ENCODE measurements at regions not wholly inside any gene's neighbourhood (a gene's known extent, or its start where the extent isn't known, plus 50 kb on each side); places are given as distances from the start of the nearest gene placed in this dataset.

DNA sequence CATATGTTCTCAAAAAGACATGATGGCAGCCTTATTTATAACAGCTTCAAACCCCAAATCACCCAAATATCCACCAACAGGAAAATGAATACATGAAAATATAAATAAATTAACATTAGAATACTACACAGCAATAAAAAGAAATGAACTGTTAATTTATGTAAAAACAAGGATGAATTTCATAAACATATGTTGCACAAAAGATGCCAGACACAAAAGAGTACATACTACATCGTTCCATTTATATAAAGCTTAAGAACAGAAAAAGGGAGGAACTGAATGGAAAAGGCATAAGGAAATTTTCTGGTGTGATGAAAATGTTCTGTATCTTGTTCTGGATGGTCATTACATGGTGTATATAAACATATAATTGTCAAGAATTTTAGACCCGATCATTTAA is 69.9 kb upstream of the TUSC7 start:
- DNase-seq (ENCODE audit: low read depth, low spot score) = no peak

DNA sequence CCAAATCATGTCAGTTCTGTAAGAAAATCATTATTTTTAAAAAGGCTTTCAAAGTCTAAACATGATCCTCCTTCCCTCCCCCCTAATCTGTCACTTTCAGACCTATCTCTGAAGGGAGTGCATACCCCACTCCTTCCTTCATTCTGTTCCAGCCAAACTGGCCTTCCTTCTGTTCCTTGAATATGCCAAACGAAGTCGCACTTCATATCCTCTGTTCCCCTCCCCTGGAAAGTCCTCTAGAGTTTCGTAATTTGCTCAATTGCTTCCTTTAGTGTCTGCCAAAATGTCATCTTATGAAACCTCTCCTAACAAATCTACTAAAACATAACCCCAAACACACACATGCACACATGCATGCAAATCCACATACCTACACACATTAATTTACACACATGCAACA is 69.5 kb upstream of the TUSC7 start:
- no peak for DNase-seq (ENCODE audit: low read depth, low spot score)

DNA sequence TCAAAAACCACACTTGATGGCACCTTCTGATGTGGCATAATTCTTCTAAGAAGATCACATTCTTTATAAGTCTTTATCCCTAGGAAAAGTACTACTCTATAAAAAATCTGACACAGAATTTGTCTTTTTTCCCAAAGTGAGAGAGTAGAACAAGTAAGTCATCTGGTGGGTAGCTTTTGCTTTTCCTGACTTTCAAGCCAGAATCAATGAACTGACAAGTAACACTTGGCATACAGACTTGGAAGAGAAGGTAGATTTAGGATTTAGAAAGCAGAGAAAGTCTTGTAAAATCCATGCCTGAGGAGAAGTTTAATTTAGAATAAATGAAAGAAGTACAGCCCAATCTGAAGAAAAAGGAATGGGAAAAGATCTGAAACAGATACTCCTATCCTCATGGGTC is 66.6 kb upstream of the TUSC7 start:
- DNase-seq (ENCODE audit: low read depth, low spot score) = no peak

DNA sequence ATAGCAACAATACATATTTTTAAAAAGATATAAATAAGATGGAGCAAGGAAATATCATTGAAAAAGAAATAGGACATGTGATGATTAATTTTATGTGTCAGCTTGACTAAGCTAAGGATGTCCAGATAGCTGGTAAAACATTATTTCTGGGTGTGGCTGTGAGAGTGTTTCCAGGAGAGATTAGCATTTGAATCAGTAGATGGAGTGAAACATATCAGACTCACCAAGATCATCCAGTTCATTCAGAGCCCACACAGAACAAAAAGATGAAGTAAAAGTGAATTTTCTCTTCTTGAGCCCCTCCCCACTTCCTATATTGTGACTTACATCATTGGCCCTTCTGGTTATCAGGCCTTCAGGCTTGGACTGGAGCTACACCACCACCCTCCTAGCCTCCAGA is 61.6 kb upstream of the TUSC7 start:
- DNase-seq (ENCODE audit: low read depth, low spot score) = no peak

Measured in smooth muscle cell of the brain vasculature (primary cell).